Hindlimb muscle (tissue), 1 donor: ENCODE measurements at regions not wholly inside any gene's neighbourhood (a gene's known extent, or its start where the extent isn't known, plus 50 kb on each side); places are given as distances from the start of the nearest gene placed in this dataset.
"Not testable (repeated sequence)": the region's sequence is repeated elsewhere in the genome, so short reads cannot be mapped to it uniquely, and the experiment has no call there.

Experiments
- DNase-seq: peaks from one replicate; pipeline ENCODE4 v3.0.0-alpha.2; 2013

DNA sequence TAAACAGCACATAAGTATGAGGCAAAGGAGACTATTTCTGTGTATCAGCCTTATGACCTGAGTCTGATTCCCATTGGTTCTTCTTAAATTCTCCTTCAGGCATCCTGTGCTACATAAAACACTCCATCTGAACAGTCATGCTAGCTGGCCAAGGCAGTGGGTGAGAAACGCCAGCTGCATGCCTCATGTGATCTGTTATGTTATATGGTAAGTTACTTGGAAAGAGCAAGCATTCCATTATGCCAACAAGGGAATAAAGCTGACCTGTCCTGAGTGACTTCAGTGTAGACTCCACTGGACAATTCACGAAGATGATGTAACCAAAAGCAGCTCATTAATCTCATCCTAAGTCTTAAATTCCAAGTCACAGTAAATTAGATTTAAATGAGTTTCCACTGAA lies 216.5 kb upstream of the FN1 start:
- DNase-seq = no peak

GRCh38 chr2:215651412-215651811 lies 215.5 kb upstream of the FN1 start:
- DNase-seq = no peak

- DNase-seq = peak; percentile 74
Measured at GRCh38 chr2:215644233-215644897, 208.5 kb upstream of the FN1 start.

DNA sequence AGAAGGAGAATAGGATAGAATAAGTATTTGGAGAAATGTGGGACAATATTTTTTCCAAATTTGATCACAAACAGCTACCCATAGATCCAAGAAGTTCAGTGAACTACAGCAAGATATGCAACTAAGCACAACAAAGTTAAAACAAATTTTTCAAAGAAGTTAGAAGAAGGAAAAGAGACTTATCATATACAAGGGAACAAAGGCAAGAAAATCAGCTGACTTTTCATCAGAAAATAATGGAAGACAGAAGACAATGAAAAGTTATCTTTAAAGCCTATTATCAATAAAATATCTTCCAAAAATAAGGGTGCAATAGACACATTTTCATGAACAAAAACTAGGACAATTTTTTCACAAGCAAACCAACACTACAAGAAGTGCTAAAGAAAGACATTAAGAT lies 202.8 kb upstream of the FN1 start:
- no peak for DNase-seq

- DNase-seq = no peak
Measured at GRCh38 chr2:215637651-215638050, 201.8 kb upstream of the FN1 start.

DNA sequence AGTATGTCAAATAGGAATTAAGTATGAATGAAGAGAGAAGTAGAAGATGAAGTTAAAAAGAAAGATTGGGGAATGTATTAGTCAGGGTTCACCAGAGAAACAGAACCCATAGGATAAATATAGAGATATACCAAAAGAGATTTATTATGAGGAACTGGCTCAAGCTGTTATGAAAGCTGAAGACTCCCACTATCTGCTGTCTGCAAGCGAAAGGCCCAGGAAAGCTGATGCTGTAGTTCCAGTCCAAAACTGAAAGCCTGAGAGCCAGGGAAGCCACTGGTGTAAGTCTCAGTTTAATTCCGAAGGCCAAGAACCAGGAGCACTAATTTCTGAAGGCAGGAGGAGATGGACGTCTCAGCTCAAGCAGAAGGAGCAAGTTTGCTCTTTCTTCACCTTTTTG lies 200.9 kb upstream of the FN1 start:
- DNase-seq = no peak

- no peak for DNase-seq
Measured at GRCh38 chr2:215635788-215636139, 199.9 kb upstream of the FN1 start.

GRCh38 chr2:215635071-215635787 lies 199.4 kb upstream of the FN1 start:
- no peak for DNase-seq

DNA sequence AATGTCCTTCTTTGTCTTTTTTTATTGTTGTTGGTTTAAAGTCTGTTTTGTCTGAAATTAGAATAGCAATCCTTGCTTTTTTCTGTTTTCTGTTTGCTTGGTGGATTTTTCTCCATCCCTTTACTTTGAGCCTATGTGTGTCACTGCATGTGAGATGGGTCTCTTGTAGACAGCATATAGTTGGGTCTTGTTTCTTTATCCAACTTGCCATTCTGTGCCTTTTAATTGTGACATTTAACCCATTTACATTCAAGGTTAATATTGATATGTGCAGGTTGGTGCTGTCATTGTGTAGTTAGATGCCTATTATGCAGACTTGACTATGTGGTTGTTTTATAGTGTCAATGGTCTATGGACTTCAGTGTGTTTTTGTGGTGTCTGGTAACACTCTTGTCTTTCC lies 197.5 kb upstream of the FN1 start:
- no peak for DNase-seq

DNA sequence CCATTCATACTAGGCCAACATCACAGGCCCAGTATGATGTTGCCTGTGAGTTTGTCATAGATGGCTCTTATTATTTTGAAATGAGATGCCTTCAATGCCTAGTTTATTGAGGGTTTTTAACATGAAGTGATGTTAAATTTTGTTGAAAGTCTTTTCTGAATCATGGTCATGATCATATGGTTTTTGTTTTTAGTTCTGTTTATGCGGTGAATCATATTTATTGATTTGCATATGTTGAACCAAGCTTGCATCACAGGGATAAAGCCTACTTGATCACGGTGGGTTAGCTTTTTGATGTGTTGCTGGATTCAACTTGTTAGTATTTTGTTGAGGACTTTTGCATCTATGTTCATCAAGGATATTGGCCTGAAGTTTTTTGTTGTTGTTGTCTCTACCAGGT lies 195.8 kb upstream of the FN1 start:
- no peak for DNase-seq

DNA sequence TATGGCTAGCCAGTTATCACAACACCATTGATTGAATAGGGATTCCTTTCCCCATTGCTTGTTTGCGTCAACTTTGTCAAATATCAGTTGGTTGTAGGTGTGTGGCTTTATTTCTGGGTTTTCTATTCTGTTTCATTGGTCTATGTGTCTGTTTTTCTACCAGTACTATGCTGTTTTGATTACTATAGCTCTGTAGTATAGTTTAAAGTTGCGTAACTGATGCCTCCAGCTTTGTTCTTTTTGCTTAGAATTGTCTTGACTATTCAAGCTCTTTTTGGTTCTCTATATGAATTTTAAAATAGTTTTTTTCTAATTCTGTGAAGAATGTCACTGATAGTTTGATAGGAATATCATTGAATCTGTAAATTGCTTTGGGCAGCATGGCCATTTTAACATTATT lies 194.9 kb upstream of the FN1 start:
- DNase-seq = not testable (repeated sequence)

GRCh38 chr2:215627771-215628170 lies 191.9 kb upstream of the FN1 start:
- no peak for DNase-seq

DNA sequence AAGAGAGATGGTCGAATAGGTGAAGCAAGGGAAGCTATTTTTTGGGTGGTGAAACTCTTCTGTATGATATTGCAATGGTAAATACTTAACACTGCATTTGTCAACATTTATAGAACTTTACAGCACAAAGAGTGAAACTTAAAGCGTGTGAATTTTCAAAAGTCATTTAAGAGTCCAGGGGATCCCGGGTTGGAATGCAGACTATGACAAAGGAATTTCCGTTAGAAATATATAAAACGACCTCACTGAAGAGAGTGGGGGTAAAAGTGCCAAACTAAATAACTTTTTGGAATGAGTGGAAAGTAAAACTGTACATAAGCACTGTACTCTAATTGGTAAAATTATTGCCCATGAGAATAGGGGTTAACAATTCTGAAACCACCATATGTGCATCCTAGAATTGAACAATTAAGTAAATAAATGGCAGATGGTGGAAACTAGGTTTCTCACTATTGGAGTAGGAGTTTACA lies 191.0 kb upstream of the FN1 start:
- no peak for DNase-seq

DNA sequence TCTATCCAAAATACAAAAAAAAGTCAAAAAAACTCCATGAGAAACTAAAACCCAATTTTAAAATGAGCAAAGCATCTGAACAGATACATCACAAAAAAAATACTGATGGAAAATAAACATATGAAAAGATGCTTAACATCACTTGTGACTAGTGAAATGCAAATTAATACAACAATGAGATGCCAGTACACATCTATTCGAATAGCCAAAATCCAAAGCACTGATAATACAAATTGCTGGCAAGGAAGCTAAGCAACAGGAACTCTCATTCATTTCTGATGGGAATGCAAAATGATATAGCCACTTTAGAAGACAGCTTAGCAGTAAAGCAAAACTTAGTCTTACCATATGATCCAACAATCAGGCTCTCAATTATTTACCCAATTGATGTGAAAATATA lies 190.2 kb upstream of the FN1 start:
- no peak for DNase-seq

DNA sequence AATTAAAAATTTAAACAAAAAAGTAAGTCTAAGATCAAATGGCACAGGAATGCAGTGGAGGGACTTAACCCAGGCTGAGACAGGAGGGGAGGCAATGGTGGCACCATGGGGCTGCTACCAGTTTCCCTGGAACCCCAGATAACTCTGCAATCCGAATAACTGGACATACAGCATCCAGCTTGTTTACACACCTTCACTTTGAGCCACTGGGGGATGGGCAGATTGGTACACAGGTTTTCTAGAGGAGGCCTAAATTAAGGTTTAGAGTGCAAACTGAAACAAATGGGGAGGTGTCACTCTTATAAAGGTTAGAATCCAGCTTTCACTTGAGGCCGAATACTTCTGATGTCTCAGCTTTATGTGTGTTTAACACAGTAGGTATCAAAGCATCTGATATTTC lies 189.3 kb upstream of the FN1 start:
- DNase-seq = no peak

DNA sequence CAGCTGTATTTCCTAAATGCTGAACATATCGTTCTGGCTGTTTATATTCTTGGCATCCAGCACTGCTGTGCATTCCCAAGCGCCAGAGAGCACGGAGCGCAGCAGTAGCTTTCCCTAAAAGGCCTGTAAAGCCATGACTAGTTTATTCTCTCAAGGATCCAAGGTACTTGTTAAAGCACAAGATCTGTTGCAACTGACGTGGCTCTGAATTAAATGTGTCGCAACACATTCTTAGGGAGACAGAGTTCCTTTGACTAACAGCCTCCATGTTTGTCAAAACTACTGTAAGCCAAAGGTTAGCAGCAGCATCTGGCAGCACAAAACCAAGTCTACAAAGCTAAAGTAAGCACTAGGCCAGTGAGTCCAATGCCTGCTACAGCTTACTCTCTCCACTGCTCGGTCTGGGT lies 188.6 kb upstream of the FN1 start:
- peak; percentile 74 for DNase-seq

GRCh38 chr2:215622837-215623236 lies 187.0 kb upstream of the FN1 start:
- DNase-seq = no peak

DNA sequence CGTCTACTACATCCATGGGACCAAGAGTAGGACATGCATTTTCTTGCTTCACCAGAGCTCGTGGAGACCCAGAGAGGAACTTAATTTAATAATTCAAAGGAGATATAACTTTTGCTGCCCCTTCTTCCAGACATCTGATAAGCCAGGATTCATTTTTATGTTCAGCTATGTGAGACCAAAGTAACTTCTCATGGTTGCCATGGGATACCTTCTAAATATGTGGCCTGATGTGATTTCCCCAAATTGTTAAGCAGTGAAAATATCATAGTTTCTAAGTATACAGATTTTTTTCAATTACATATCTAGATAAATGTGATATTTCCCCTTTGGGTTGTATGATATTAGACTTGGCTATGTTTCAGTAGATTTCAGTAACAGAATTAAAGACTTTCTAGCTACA lies 185.5 kb upstream of the FN1 start:
- DNase-seq = no peak

DNA sequence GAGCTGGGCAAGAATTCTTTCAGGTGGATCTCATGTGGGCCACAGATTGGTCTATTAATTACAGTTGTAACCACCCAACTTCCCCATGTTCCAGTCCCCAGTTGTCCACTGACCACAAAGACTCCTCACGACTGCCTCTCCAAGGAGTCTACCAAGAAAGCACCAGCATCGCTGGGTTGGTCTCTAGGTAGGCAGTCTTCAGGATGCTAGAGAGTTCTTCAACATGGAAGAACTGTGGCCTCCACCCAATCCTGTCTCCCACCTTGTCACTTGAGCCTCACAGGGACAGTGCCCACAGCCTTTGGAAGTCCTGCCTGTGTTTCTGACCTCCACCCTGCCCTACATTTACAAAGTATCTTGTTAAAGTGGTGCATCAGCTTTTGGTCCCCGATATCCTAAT lies 184.7 kb upstream of the FN1 start:
- no peak for DNase-seq

- no peak for DNase-seq
Measured at GRCh38 chr2:215619989-215620388, 184.1 kb upstream of the FN1 start.

DNA sequence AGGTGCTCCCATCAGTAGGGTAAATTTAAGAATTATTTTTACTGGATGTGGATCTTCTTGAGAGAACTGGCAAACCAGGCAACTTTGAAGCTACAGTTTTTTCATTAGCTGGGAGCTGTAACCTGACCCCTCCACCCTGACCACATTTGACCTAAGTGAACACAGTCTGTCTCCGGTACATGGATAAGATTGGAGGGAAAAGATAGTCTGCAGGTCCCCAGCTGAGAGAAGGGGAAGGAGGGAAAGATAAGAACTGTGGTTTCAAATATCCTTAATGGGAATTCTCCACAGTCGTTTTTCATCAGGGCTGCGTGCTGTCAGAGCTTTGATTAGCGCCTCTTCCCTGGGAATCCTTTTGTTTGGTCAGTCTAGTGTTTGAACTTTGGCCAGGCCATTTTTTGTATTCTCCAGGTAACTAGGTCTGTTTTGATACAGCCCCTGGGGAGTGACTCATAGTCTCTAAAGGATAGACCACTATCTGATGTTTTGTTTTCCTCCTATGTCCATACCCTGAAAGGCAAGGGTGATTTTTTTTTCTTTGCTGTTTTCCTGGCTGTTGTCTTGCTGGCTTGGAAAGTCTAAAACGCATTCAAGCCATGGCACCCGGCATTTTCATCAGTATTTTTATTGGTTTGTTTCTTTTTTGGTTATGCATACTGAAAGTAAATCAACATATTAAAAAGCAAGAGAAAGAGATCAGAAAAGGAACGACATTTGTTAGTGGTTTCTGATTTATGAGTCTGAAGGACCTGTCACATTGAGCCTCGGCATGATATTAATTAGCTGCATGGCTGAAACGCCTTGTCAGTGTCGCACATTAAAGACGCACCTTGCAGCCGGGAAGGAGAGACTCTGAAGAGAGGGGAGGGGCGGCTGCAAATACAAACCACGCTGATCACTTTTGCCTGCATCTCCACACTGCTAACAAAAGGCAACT lies 183.4 kb upstream of the FN1 start:
- DNase-seq = no peak

- no peak for DNase-seq
Measured at GRCh38 chr2:215618145-215618544, 182.3 kb upstream of the FN1 start.

DNA sequence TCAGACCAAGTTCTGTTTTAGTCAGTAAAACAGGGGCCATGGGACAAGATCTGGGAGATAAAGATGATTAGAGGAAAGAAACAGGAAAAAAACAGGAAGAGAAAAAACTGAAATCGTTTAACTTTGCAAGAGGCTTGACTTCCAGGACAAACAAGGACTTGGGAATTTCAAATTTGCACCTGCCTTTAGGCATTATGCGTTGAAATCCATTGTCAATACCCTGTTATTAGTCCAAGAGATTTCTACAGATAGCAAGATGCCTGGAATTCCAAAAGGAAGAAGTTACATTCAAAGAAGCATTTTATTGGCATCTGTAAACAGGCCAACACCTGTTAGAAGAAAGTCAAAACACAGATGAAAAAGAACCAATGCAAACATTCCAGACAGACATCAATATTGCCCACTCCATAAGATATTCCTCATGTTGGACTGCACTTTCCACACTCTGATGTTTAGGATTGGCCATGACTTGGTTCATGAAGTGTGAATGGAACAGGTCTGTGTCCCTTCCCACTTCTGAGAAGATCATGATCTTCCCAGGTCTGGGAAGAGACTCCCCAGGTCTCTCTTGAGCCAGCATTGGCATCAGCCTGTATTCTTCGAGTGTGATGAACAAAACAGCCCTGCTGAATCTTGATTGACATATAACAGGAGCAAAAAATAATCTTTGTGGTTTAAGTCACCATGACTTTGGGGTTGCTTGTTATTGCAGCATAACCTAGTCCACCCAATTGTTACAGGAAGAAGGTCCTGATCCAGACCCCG lies 181.4 kb upstream of the FN1 start:
- no peak for DNase-seq
